H1 (cell line): ENCODE measurements at regions not wholly inside any gene's neighbourhood (a gene's known extent, or its start where the extent isn't known, plus 50 kb on each side); places are given as distances from the start of the nearest gene placed in this dataset.

Experiments
- SAP30 ChIP-seq: fragments of 300-600 bp; sonication (generic); IDR thresholded peaks from 2 replicates; pipeline ENCODE4 v1.7.1; 2012; ENCODE audit warnings: low read length, moderate library complexity, mild to moderate bottlenecking, inconsistent platforms; ENCODE audit not compliant: insufficient read depth, insufficient replicate concordance

DNA sequence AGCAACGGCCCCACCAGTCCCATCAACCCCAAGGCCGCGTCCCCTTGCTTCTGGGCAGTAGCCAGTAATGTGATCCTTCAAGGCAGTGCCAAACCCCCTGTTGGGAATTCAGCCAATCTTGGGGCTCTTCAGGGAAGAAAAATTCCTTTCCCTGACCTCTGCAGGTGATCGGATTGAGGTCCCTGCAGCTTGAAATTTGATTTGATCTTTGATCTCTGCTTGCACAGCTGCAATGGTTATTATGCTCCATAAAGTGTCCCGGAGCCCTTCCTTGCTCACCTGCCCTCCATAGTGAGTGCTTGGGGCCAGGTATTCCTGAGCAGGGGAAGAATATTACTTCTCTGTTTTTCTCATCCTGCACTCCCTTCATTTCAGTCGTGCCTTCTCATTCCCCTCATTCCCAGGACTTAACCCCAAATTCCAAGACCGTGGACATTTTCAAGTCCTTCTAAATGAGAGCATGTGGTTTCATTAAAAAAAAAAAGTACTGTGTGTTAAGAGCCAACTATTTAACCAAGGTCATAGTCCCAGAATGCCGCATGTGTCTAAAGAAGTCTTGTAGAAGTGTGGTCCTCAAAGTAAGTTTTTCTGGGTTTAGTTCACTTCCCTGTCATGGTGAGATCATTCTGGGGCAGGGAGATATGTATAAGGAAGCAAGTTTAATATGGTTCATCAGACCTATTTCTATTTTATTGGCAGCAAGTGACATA lies 56.3 kb downstream of the SOX9 start (continued):
- TF ChIP-seq SAP30 = no peak
- TF ChIP-seq, all 59 proteins: peak for 0
